BLaER1 treated with 17β-estradiol and CSF1 and Interleukin-3, amounts not matched to agents 10 nM and 100 nM (cell line): ENCODE measurements at regions not wholly inside any gene's neighbourhood (a gene's known extent, or its start where the extent isn't known, plus 50 kb on each side); places are given as distances from the start of the nearest gene placed in this dataset.

ENCODE experiments used
- H3K27ac ChIP-seq, 11 experiments: shearing (Covaris generic); formaldehyde crosslinking; 2 replicates each; pipeline ENCODE4 v1.8.1; 2022
- H3K27me3 ChIP-seq, 11 experiments: shearing (Covaris generic); formaldehyde crosslinking; 2 replicates each; pipeline ENCODE4 v1.8.1; 2022
- H3K36me3 ChIP-seq, 11 experiments: shearing (Covaris generic); formaldehyde crosslinking; 2 replicates each; pipeline ENCODE4 v1.8.1; 2022
- H3K4me1 ChIP-seq, 10 experiments: shearing (Covaris generic); formaldehyde crosslinking; 2 replicates each; pipeline ENCODE4 v1.8.1; 2022
- H3K4me2 ChIP-seq, 11 experiments: shearing (Covaris generic); formaldehyde crosslinking; 2 replicates each; pipeline ENCODE4 v1.8.1; 2022
- H3K4me3 ChIP-seq, 10 experiments: shearing (Covaris generic); formaldehyde crosslinking; 2 replicates each; pipeline ENCODE4 v1.8.1; 2022
- H3K9ac ChIP-seq, 11 experiments: shearing (Covaris generic); formaldehyde crosslinking; 2 replicates each; pipeline ENCODE4 v1.8.1; 2022
- H3K9me3 ChIP-seq, 11 experiments: shearing (Covaris generic); formaldehyde crosslinking; replicated peaks in 1 of 11; 2 replicates each; pipeline ENCODE4 v1.8.1; 2022
- H4K20me1 ChIP-seq, 11 experiments: shearing (Covaris generic); formaldehyde crosslinking; 2 replicates each; pipeline ENCODE4 v1.8.1; 2022
- Cebpa-rat ChIP-seq, 11 experiments: shearing (Covaris generic); IDR thresholded peaks; 2 replicates each; pipeline ENCODE4 v1.8.1; 2022

GRCh38 chr15:70319466-70319865 lies 221.7 kb upstream of the TLE3 start:
- H3K4me1 ChIP-seq = peaks cover 59 to 66% (median 62%) of the 10 kb centered on the region in 10 experiments
- H3K27me3 ChIP-seq = peaks cover 0 to 40% (median 7%) of the 10 kb centered on the region in 11 experiments; a peak in 15 of 22 replicates

GRCh38 chr15:70318594-70319465 lies 221.1 kb upstream of the TLE3 start:
- Histone ChIP-seq H3K4me3 (no peak overlapping the region), H3K9me3 (no peaks in the 10 kb centered on the region), H3K27me3 (peaks cover 0 to 36% (median 4%) of the 10 kb centered on the region in 11 experiments; a peak in 12 of 22 replicates), H3K27ac (peak overlapping the region in 9 of 11 experiments; percentile 41 to 77 (median 71); a peak in 18 of 22 replicates), H3K36me3 (no peaks in the 10 kb centered on the region), H3K4me1 (peaks cover 56 to 61% (median 57%) of the 10 kb centered on the region in 10 experiments), H3K9ac (peak overlapping the region in 5 of 11 experiments; percentile 14 to 56 (median 34); a peak in 6 of 22 replicates), H3K4me2 (peak overlapping the region; percentile 66 to 88 (median 77)), H4K20me1 (no peaks in the 10 kb centered on the region)
- no peak for TF ChIP-seq Cebpa-rat (IDR thresholded peaks at IDR 0.05)

More at GRCh38 chr15:70319466-70319865, 221.7 kb upstream of the TLE3 start:
- no peak for TF ChIP-seq Cebpa-rat (IDR thresholded peaks at IDR 0.05)
- H3K36me3 ChIP-seq = no peaks in the 10 kb centered on the region
- H3K4me3 ChIP-seq = peak overlapping the region in 2 of 10 experiments; percentile 19 to 27; a peak in 3 of 20 replicates
- H3K4me2 ChIP-seq = peak overlapping the region; percentile 66 to 88 (median 77)
- no peaks in the 10 kb centered on the region for H3K9me3 ChIP-seq
- peak overlapping the region in 10 of 11 experiments; percentile 41 to 77 (median 70); a peak in 18 of 22 replicates for H3K27ac ChIP-seq
- no peaks in the 10 kb centered on the region for H4K20me1 ChIP-seq
- H3K9ac ChIP-seq = peak overlapping the region in 5 of 11 experiments; percentile 14 to 56 (median 36); a peak in 6 of 22 replicates

- Histone ChIP-seq H3K27ac (no peak overlapping the region), H3K9ac (no peak overlapping the region), H4K20me1 (no peaks in the 10 kb centered on the region), H3K27me3 (peaks cover 0 to 16% (median 0%) of the 10 kb centered on the region in 11 experiments; a peak in 4 of 22 replicates), H3K4me1 (peaks cover 29 to 34% (median 30%) of the 10 kb centered on the region in 10 experiments), H3K36me3 (no peaks in the 10 kb centered on the region), H3K4me3 (no peak overlapping the region), H3K4me2 (no peak overlapping the region), H3K9me3 (no peaks in the 10 kb centered on the region)
- TF ChIP-seq Cebpa-rat (IDR thresholded peaks at IDR 0.05) = no peak
Observed at GRCh38 chr15:70316059-70316600, 218.4 kb upstream of the TLE3 start.

- Histone ChIP-seq H3K27me3 (peaks cover 0 to 16% (median 0%) of the 10 kb centered on the region in 11 experiments; a peak in 4 of 22 replicates), H3K4me2 (no peak overlapping the region), H3K36me3 (no peaks in the 10 kb centered on the region), H3K4me3 (no peak overlapping the region), H3K4me1 (peaks cover 22 to 27% (median 23%) of the 10 kb centered on the region in 10 experiments), H3K27ac (no peak overlapping the region), H4K20me1 (no peaks in the 10 kb centered on the region), H3K9me3 (no peaks in the 10 kb centered on the region), H3K9ac (no peak overlapping the region)
- no peak for TF ChIP-seq Cebpa-rat (IDR thresholded peaks at IDR 0.05)
Observed at GRCh38 chr15:70315431-70315830, 217.7 kb upstream of the TLE3 start.

GRCh38 chr15:70314688-70315087 lies 217.0 kb upstream of the TLE3 start:
- H3K9ac ChIP-seq = no peak overlapping the region
- H3K36me3 ChIP-seq = no peaks in the 10 kb centered on the region
- H3K4me1 ChIP-seq = peaks cover 14 to 19% (median 16%) of the 10 kb centered on the region in 10 experiments
- no peak overlapping the region for H3K4me3 ChIP-seq
- no peaks in the 10 kb centered on the region for H3K9me3 ChIP-seq
- H4K20me1 ChIP-seq = no peaks in the 10 kb centered on the region
- TF ChIP-seq Cebpa-rat (IDR thresholded peaks at IDR 0.05) = no peak
- H3K4me2 ChIP-seq = no peak overlapping the region
- no peak overlapping the region for H3K27ac ChIP-seq
- peaks cover 0 to 16% (median 0%) of the 10 kb centered on the region in 11 experiments; a peak in 4 of 22 replicates for H3K27me3 ChIP-seq

GRCh38 chr15:70314018-70314354 lies 216.3 kb upstream of the TLE3 start:
- peaks cover 7 to 17% (median 12%) of the 10 kb centered on the region in 10 experiments for H3K4me1 ChIP-seq
- peaks cover 0 to 16% (median 0%) of the 10 kb centered on the region in 11 experiments; a peak in 4 of 22 replicates for H3K27me3 ChIP-seq
- H3K9me3 ChIP-seq = no peaks in the 10 kb centered on the region
- H3K9ac ChIP-seq = no peak overlapping the region
- no peak overlapping the region for H3K4me3 ChIP-seq
- no peak overlapping the region for H3K27ac ChIP-seq
- no peak overlapping the region for H3K4me2 ChIP-seq
- no peak for TF ChIP-seq Cebpa-rat (IDR thresholded peaks at IDR 0.05)
- H3K36me3 ChIP-seq = no peaks in the 10 kb centered on the region
- no peaks in the 10 kb centered on the region for H4K20me1 ChIP-seq

- H3K36me3 ChIP-seq = no peaks in the 10 kb centered on the region
- H3K4me3 ChIP-seq = no peak overlapping the region
- no peak overlapping the region for H3K4me2 ChIP-seq
- TF ChIP-seq Cebpa-rat (IDR thresholded peaks at IDR 0.05) = no peak
- H3K4me1 ChIP-seq = peaks cover 3 to 17% (median 12%) of the 10 kb centered on the region in 10 experiments
- no peak overlapping the region for H3K9ac ChIP-seq
- H3K27ac ChIP-seq = no peak overlapping the region
- no peaks in the 10 kb centered on the region for H3K9me3 ChIP-seq
- H3K27me3 ChIP-seq = peaks cover 0 to 10% (median 0%) of the 10 kb centered on the region in 11 experiments; a peak in 4 of 22 replicates
- H4K20me1 ChIP-seq = 0 out of 22 replicates have a peak, but pooled peaks cover 0 to 4% (median 0%) of the 10 kb centered on the region in 11 experiments
Observed at GRCh38 chr15:70313099-70314017, 215.6 kb upstream of the TLE3 start.

- no peak overlapping the region for H3K4me3 ChIP-seq
- H3K36me3 ChIP-seq = no peaks in the 10 kb centered on the region
- no peak overlapping the region for H3K27ac ChIP-seq
- H3K9ac ChIP-seq = no peak overlapping the region
- H3K4me2 ChIP-seq = no peak overlapping the region
- H3K9me3 ChIP-seq = no peaks in the 10 kb centered on the region
- no peak for TF ChIP-seq Cebpa-rat (IDR thresholded peaks at IDR 0.05)
- 0 out of 22 replicates have a peak, but pooled peaks cover 0 to 5% (median 0%) of the 10 kb centered on the region in 11 experiments for H4K20me1 ChIP-seq
- H3K4me1 ChIP-seq = peaks cover 15 to 24% (median 19%) of the 10 kb centered on the region in 10 experiments
- H3K27me3 ChIP-seq = no peaks in the 10 kb centered on the region
Observed at GRCh38 chr15:70311821-70312220, 214.1 kb upstream of the TLE3 start.
